A549 (cell line): ENCODE measurements at regions not wholly inside any gene's neighbourhood (a gene's known extent, or its start where the extent isn't known, plus 50 kb on each side); places are given as distances from the start of the nearest gene placed in this dataset.

Experiments used
- ATAC-seq, 2 experiments: fragments of 200-7000 bp in 1 of 2; fragments of >200 bp in 1 of 2; cut with Nextera tagmentation in 1 of 2; cut with Tn5 transposase in 1 of 2; 3 replicates each; pipeline versions ENCODE4 v1.8.0 to v1.9.1; 2018 to 2020; ENCODE audit warnings: mild to moderate bottlenecking in 1 of 2, moderate library complexity in 1 of 2
- CTCF ChIA-PET: fragments of 300-600 bp; sonication (Branson Sonifier 250); formaldehyde crosslinking; extraction: SDS; loops from one replicate; lab custom pipeline; 2021; ENCODE audit warnings: antibody characterized with exemption, inconsistent platforms; lab: Yijun Ruan, JAX
- POLR2A ChIA-PET: fragments of 350-600 bp; formaldehyde crosslinking; extraction: SDS; loops from one replicate; lab custom pipeline; 2021; ENCODE audit warnings: antibody characterized with exemption, inconsistent platforms; lab: Yijun Ruan, JAX
- DNase-seq, 2 experiments: peaks; one replicate each; pipeline versions ENCODE4 v3.0.0 to v3.0.0-alpha.2; 2011 to 2016; ENCODE audit warnings: low read depth in 1 of 2, low spot score in 1 of 2
- FAIRE-seq: peaks from 2 replicates; lab custom pipeline; 2011; peaks lifted over from hg19 to GRCh38; lab: Jason Lieb, UNC
- H3K27ac ChIP-seq, 2 experiments: fragments of >200 bp; sonication (Bioruptor Twin); formaldehyde crosslinking; 3 replicates each; pipeline ENCODE4 v1.5.1; 2016 to 2017
- H3K4me1 ChIP-seq: fragments of >200 bp; sonication (Bioruptor Twin); formaldehyde crosslinking; 3 replicates; pipeline ENCODE4 v1.6.1; 2016
- H3K4me2 ChIP-seq: fragments of >200 bp; sonication (Bioruptor Twin); formaldehyde crosslinking; 3 replicates; pipeline ENCODE4 v1.6.1; 2016
- H3K4me3 ChIP-seq: fragments of >200 bp; sonication (Bioruptor Twin); formaldehyde crosslinking; 3 replicates; pipeline ENCODE4 v1.5.1; 2016
- H3K9me3 ChIP-seq: fragments of >200 bp; sonication (Bioruptor Twin); formaldehyde crosslinking; 3 replicates; pipeline ENCODE4 v1.6.1; 2016
- ATOH8 ChIP-seq: fragments of 250-450 bp; sonication (Bioruptor Pico); IDR thresholded peaks from 2 replicates; pipeline ENCODE4 v1.5.0; 2020; ENCODE audit warnings: low read depth, mild to moderate bottlenecking, moderate library complexity
- BHLHE40 ChIP-seq: IDR thresholded peaks from 2 replicates; pipeline ENCODE4 v1.6.1; 2012; ENCODE audit warnings: low read depth, low read length, inconsistent platforms
- CEBPB ChIP-seq, 2 experiments: fragments of >200 bp in 1 of 2; sonication (Bioruptor Twin) in 1 of 2; formaldehyde crosslinking in 1 of 2; IDR thresholded peaks; 2 replicates each; pipeline ENCODE4 v1.6.1; 2012 to 2016
- CHD4 ChIP-seq: fragments of 200-600 bp; sonication (generic); IDR thresholded peaks from 2 replicates; pipeline ENCODE4 v1.6.1; 2016; ENCODE audit warnings: antibody characterized with exemption, mild to moderate bottlenecking, borderline replicate concordance
- E2F6 ChIP-seq: IDR thresholded peaks from 2 replicates; pipeline ENCODE4 v1.6.1; 2012; ENCODE audit warnings: low read depth, borderline replicate concordance
- ELK1 ChIP-seq: fragments of 150-350 bp; IDR thresholded peaks from 2 replicates; pipeline ENCODE4 v1.6.1; 2014; ENCODE audit warnings: low read depth, mild to moderate bottlenecking, low read length
- EP300 ChIP-seq, 2 experiments: fragments of >200 bp; sonication (Bioruptor Twin); formaldehyde crosslinking; IDR thresholded peaks; 2 replicates in 1 of 2; 3 replicates in 1 of 2; pipeline ENCODE4 v1.6.1; 2016 to 2017
- ESRRA ChIP-seq: fragments of 150-350 bp; IDR thresholded peaks from 2 replicates; pipeline ENCODE4 v1.6.1; 2014; ENCODE audit warnings: mild to moderate bottlenecking, low read length, borderline replicate concordance
- HDAC2 ChIP-seq: fragments of 200-600 bp; sonication (generic); IDR thresholded peaks from 2 replicates; pipeline ENCODE4 v1.6.1; 2016
- HES2 ChIP-seq: fragments of >200 bp; sonication (Bioruptor Twin); formaldehyde crosslinking; IDR thresholded peaks from 2 replicates; pipeline ENCODE4 v1.6.1; 2016
- HOXA7 ChIP-seq: fragments of 250-450 bp; sonication (Bioruptor Pico); IDR thresholded peaks from 2 replicates; pipeline ENCODE4 v1.5.0; 2020; ENCODE audit warnings: mild to moderate bottlenecking, moderate library complexity
- HOXB13 ChIP-seq: fragments of 250-450 bp; sonication (Bioruptor Pico); IDR thresholded peaks from 2 replicates; pipeline ENCODE4 v1.5.0; 2020; ENCODE audit warnings: low read depth, mild to moderate bottlenecking, moderate library complexity
- JUN ChIP-seq, 2 experiments: fragments of >200 bp; sonication (Bioruptor Twin); formaldehyde crosslinking; IDR thresholded peaks; 2 replicates in 1 of 2; 3 replicates in 1 of 2; pipeline ENCODE4 v1.6.1; 2016 to 2017
- JUNB ChIP-seq: fragments of >200 bp; sonication (Bioruptor Twin); formaldehyde crosslinking; IDR thresholded peaks from 2 replicates; pipeline ENCODE4 v1.6.1; 2016
- KDM1A ChIP-seq: fragments of 200-600 bp; sonication (generic); IDR thresholded peaks from 2 replicates; pipeline ENCODE4 v1.6.1; 2016; ENCODE audit warnings: low read depth, mild to moderate bottlenecking
- KDM5A ChIP-seq: fragments of 200-600 bp; sonication (generic); IDR thresholded peaks from 2 replicates; pipeline ENCODE4 v1.6.1; 2016; ENCODE audit warnings: antibody characterized with exemption, mild to moderate bottlenecking
- MAZ ChIP-seq: fragments of 150-350 bp; IDR thresholded peaks from 2 replicates; pipeline ENCODE4 v1.6.1; 2014; ENCODE audit warnings: antibody characterized with exemption, low read depth, low read length, borderline replicate concordance
- NPAS2 ChIP-seq: fragments of 250-450 bp; sonication (Bioruptor Pico); IDR thresholded peaks from 2 replicates; pipeline ENCODE4 v1.8.0; 2022; ENCODE audit warnings: mild to moderate bottlenecking, moderate library complexity, borderline replicate concordance
- POLR2A ChIP-seq: IDR thresholded peaks from 2 replicates; pipeline ENCODE4 v1.6.1; 2012; ENCODE audit warnings: mild to moderate bottlenecking, low read length
- RARB ChIP-seq: fragments of 250-450 bp; sonication (Bioruptor Pico); IDR thresholded peaks from 2 replicates; pipeline ENCODE4 v1.8.0; 2021; ENCODE audit warnings: mild to moderate bottlenecking, moderate library complexity
- RCOR1 ChIP-seq: fragments of 150-350 bp; IDR thresholded peaks from 2 replicates; pipeline ENCODE4 v1.6.1; 2014; ENCODE audit warnings: antibody characterized with exemption, low read length, low read depth
- RFX5 ChIP-seq: fragments of 450-650 bp; IDR thresholded peaks from 2 replicates; pipeline ENCODE4 v1.7.1; 2014; ENCODE audit warnings: antibody characterized with exemption, mild to moderate bottlenecking, moderate library complexity
- SREBF2 ChIP-seq: fragments of 450-650 bp; IDR thresholded peaks from 2 replicates; pipeline ENCODE4 v1.6.1; 2014; ENCODE audit warnings: mild to moderate bottlenecking, moderate library complexity
- ZC3H11A ChIP-seq: fragments of 450-650 bp; IDR thresholded peaks from 2 replicates; pipeline ENCODE4 v1.6.1; 2014; ENCODE audit warnings: antibody characterized with exemption, mild to moderate bottlenecking
- ZFP36 ChIP-seq: fragments of 450-650 bp; IDR thresholded peaks from 2 replicates; pipeline ENCODE4 v1.6.1; 2014; ENCODE audit warnings: borderline replicate concordance; ENCODE audit not compliant: partially characterized antibody
- WGBS: methylation state at CpG from one replicate; pipeline ENCODE4 v1.1.6; 2017; ENCODE audit errors: missing lambda C conversion rate; 5-methylcytosine and 5-hydroxymethylcytosine counted together

- no peak overlapping the region for H3K27ac ChIP-seq
- DNase-seq = no peak
- POLR2A ChIA-PET = no interaction called here
- H3K4me3 ChIP-seq = no peak overlapping the region
- 22% methylated on average over 7 of the region's 7 CpGs for WGBS
- H3K9me3 ChIP-seq = no peaks in the 10 kb centered on the region
- CTCF ChIA-PET = no interaction called here
- no peak for TF ChIP-seq BHLHE40
- TF ChIP-seq ESRRA = no peak
- no peak for TF ChIP-seq E2F6
- TF ChIP-seq NPAS2 (CRISPR knock-in tag) = no peak
- no peak for TF ChIP-seq RFX5
- no peak for TF ChIP-seq MAZ
- TF ChIP-seq POLR2A = no peak
- no peak for TF ChIP-seq RARB (CRISPR knock-in tag)
- no peak for TF ChIP-seq CHD4
- no peak for TF ChIP-seq SREBF2
- TF ChIP-seq KDM1A = no peak
- TF ChIP-seq RCOR1 = no peak
- no peak for TF ChIP-seq HES2
- no peak for TF ChIP-seq KDM5A
- TF ChIP-seq, all 56 proteins: peak for 0
- H3K4me1 ChIP-seq = no peaks in the 10 kb centered on the region
- no peak for ATAC-seq
- FAIRE-seq = no peak
- H3K4me2 ChIP-seq = no peak overlapping the region
Measured at GRCh38 chr18:73597832-73598615, 549.6 kb downstream of the FBXO15 start.

GRCh38 chr18:73594749-73595148 is 552.9 kb downstream of the FBXO15 start:
- no peak for FAIRE-seq

GRCh38 chr18:73593207-73593606 is 554.4 kb downstream of the FBXO15 start:
- ATAC-seq = no peak
- no peak for DNase-seq
- Histone ChIP-seq H3K9me3 (no peaks in the 10 kb centered on the region), H3K4me2 (no peak overlapping the region), H3K27ac (no peak overlapping the region), H3K4me3 (no peak overlapping the region), H3K4me1 (no peaks in the 10 kb centered on the region)
- ChIA-PET POLR2A (no interaction called here), CTCF (no interaction called here)
- WGBS = 4% methylated on average over 2 of the region's 2 CpGs
- no peak for FAIRE-seq
- TF ChIP-seq RFX5 = no peak
- TF ChIP-seq JUN (IDR thresholded peaks at IDR 0.05) = no peak
- no peak for TF ChIP-seq ZC3H11A
- TF ChIP-seq HDAC2 = no peak
- no peak for TF ChIP-seq HOXA7
- TF ChIP-seq EP300 (IDR thresholded peaks at IDR 0.05) = no peak

More at GRCh38 chr18:73594749-73595148, 552.9 kb downstream of the FBXO15 start:
- H3K27ac ChIP-seq = no peak overlapping the region
- POLR2A ChIA-PET = no interaction called here
- DNase-seq (no peak), ATAC-seq (no peak)
- no peak overlapping the region for H3K4me3 ChIP-seq
- H3K4me1 ChIP-seq = no peaks in the 10 kb centered on the region
- no peaks in the 10 kb centered on the region for H3K9me3 ChIP-seq
- H3K4me2 ChIP-seq = no peak overlapping the region
- WGBS = 49% methylated on average over 4 of the region's 4 CpGs
- TF ChIP-seq JUNB (no peak), CEBPB (IDR thresholded peaks at IDR 0.05) (no peak)
- CTCF ChIA-PET = no interaction called here

- DNase-seq = no peak
- H3K4me1 ChIP-seq = no peaks in the 10 kb centered on the region
- ChIA-PET CTCF (no interaction called here), POLR2A (no interaction called here)
- no peak overlapping the region for H3K27ac ChIP-seq
- H3K4me3 ChIP-seq = no peak overlapping the region
- H3K4me2 ChIP-seq = no peak overlapping the region
- no peak for ATAC-seq
- no peaks in the 10 kb centered on the region for H3K9me3 ChIP-seq
- FAIRE-seq = no peak
- no peak for TF ChIP-seq JUNB
- no peak for TF ChIP-seq RFX5
- no peak for TF ChIP-seq BHLHE40
- TF ChIP-seq ZFP36 = no peak
- no peak for TF ChIP-seq CHD4
- TF ChIP-seq ELK1 = no peak
- TF ChIP-seq ZC3H11A = no peak
- no peak for TF ChIP-seq ATOH8 (CRISPR knock-in tag)
- no peak for TF ChIP-seq HOXB13 (CRISPR knock-in tag)
- TF ChIP-seq KDM1A = no peak
- WGBS = 57% methylated on average over 4 of the region's 4 CpGs
Measured at GRCh38 chr18:73590950-73591349, 556.7 kb downstream of the FBXO15 start.
